Right lung (tissue), 2 donors: ENCODE measurements at regions not wholly inside any gene's neighbourhood (a gene's known extent, or its start where the extent isn't known, plus 50 kb on each side); places are given as distances from the start of the nearest gene placed in this dataset.

Experiments used
- DNase-seq, 2 donors: peaks; one replicate each; pipeline ENCODE4 v3.0.0-alpha.2; 2013

GRCh38 chr13:109599901-109600657 is 186.3 kb downstream of the IRS2 start:
- DNase-seq = no peak

GRCh38 chr13:109595471-109595870 is 190.9 kb downstream of the IRS2 start:
- no peak for DNase-seq

- no peak for DNase-seq
Measured at GRCh38 chr13:109593230-109593629, 193.2 kb downstream of the IRS2 start.

- no peak for DNase-seq
Measured at GRCh38 chr13:109592770-109593169, 193.6 kb downstream of the IRS2 start.

- no peak for DNase-seq
Measured at GRCh38 chr13:109587689-109588088, 198.7 kb downstream of the IRS2 start.

- no peak for DNase-seq
Measured at GRCh38 chr13:109586509-109587346, 199.7 kb downstream of the IRS2 start.

- no peak for DNase-seq
Measured at GRCh38 chr13:109584844-109585361, 201.5 kb downstream of the IRS2 start.

- no peak for DNase-seq
Measured at GRCh38 chr13:109577191-109577700, 209.1 kb downstream of the IRS2 start.

- DNase-seq = no peak
Measured at GRCh38 chr13:109576331-109576813, 210.0 kb downstream of the IRS2 start.

- no peak for DNase-seq
Measured at GRCh38 chr13:109575821-109576220, 210.6 kb downstream of the IRS2 start.

GRCh38 chr13:109572389-109572788 is 214.0 kb downstream of the IRS2 start:
- DNase-seq = no peak

GRCh38 chr13:109569958-109570711 is 216.2 kb downstream of the IRS2 start:
- no peak for DNase-seq

GRCh38 chr13:109568339-109568818 is 218.0 kb downstream of the IRS2 start:
- DNase-seq = no peak

- DNase-seq = no peak
Measured at GRCh38 chr13:109567315-109567714, 219.1 kb downstream of the IRS2 start.

- no peak for DNase-seq
Measured at GRCh38 chr13:109565877-109566276, 220.5 kb downstream of the IRS2 start.

- DNase-seq = no peak
Measured at GRCh38 chr13:109548374-109548773, 238.0 kb downstream of the IRS2 start.

- DNase-seq = no peak
Measured at GRCh38 chr13:109547942-109548341, 238.4 kb downstream of the IRS2 start.

GRCh38 chr13:109545931-109546330 is 240.5 kb downstream of the IRS2 start:
- DNase-seq = no peak

- DNase-seq = no peak
Measured at GRCh38 chr13:109541081-109541480, 245.3 kb downstream of the IRS2 start.

- DNase-seq = no peak
Measured at GRCh38 chr13:109537584-109537983, 248.8 kb downstream of the IRS2 start.

- no peak for DNase-seq
Measured at GRCh38 chr13:109533350-109533749, 253.0 kb downstream of the IRS2 start.

GRCh38 chr13:109529964-109530363 is 256.4 kb downstream of the IRS2 start:
- no peak for DNase-seq
